Activated CD8-positive, alpha-beta memory T cell treated with anti-CD3 and anti-CD28 coated beads, Interleukin-2, amount 50 U/mL, for 48 hours (primary cell): ENCODE measurements at regions not wholly inside any gene's neighbourhood (a gene's known extent, or its start where the extent isn't known, plus 50 kb on each side); places are given as distances from the start of the nearest gene placed in this dataset.
"Not testable (repeated sequence)": the region's sequence is repeated elsewhere in the genome, so short reads cannot be mapped to it uniquely, and the experiment has no call there.

ENCODE experiments used
- DNase-seq: peaks from one replicate; pipeline ENCODE4 v3.0.0-alpha.2; 2020

DNA sequence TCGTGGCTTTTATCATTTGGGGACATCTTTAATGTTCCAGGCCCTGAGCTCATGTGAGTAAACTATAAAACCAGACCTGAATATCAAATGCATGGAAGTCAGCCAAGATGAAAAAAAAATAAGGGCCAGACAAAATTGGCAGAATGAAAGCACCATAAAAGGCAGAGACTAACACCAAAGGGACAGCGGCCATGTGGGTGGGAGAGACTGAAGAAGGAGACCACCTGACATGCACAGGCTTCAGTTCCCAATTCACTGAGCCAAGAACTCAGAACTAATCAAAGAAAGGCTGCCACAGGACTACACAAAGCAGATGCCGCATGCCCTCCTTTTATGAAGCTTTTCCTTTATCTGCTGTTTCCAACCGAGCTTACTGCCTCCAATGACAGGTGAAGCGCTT, 267.1 kb downstream of the RAD51AP2 start:
- DNase-seq, result no peak

DNA sequence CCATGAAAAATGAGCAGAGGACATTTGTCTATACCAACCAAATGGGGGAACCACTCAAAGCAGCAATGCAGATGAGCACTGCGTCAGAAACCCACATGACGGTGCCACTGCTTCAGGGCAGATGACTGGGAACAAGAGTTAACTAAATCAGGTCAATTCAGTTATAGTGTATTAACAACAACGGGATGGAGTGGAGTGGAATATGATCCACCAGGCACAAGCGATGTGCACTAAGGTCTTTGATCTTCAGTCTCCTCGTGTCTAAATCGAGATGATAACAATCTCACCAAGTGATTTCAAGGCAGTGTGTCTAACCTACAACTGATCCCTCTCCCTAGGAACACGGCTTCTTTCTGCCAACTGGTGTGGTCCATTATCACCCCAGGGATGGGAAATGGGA, 269.0 kb downstream of the RAD51AP2 start:
- DNase-seq, result no peak

DNA sequence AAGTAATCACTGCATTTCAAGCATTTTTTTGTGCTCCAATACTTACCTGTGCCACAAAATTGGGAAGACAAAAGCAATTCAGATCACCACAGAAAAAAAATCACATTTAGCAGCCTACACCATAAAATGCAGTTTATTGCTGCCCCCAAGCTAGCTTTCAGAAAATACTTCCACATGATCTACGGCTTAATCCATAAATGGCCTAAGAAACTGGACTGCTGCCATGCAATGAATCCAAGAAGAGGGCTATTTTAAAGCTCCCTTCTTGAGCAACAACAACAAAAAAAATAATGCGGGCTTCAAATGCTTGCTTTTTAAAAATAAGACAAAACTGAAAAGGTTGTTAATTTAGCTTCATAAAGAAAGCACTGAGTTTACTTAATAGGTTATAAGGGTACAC, 272.3 kb downstream of the RAD51AP2 start:
- no peak for DNase-seq

DNA sequence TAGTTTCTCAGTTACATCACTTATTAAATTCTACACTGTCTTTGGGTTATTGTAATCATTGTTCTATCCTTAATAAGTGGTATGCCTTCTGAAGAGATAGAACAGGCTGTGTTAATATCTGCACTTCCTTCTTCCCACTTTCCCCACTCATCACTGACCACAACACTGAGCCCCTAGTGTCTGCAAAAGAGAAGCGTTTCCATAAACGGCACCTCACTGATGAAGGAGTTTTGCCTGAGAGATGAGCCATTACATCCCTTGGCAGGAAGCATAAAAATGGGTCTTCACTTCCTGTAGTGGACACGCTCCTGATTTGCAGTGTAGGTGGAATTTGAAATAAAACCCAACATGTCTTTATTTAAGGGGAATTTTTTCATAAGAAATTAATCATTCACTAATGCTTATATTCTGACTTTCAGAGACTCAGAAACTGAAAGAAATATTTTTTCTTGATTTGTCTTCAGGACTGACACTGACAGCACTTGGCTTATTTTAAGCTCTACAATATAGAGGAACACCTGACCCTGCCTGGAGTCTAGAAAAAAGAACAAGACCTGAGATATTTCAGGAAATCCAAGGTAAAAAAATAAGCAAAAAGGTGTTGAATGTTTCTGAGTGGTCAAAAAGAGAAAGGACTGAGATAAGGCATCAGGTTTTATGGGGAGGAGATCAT, 275.3 kb downstream of the RAD51AP2 start:
- no peak for DNase-seq

DNA sequence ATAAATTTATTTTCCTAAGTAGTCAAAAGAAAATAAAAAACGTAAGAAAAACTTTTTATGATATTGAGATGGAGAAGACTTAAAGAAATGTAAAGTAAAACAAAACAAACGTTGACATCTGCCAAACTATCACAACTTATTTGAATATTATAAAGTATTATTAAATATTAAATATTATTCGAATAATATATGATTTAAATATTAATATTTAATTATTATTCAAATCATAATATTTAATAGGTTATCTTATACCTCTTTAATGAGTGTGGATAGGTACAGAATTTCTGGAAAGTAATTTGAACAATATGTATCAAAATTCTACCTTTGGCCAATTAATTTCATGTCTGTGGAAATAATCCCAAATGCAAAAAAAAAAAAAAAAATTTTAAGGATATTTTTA, 278.7 kb downstream of the RAD51AP2 start:
- no peak for DNase-seq

DNA sequence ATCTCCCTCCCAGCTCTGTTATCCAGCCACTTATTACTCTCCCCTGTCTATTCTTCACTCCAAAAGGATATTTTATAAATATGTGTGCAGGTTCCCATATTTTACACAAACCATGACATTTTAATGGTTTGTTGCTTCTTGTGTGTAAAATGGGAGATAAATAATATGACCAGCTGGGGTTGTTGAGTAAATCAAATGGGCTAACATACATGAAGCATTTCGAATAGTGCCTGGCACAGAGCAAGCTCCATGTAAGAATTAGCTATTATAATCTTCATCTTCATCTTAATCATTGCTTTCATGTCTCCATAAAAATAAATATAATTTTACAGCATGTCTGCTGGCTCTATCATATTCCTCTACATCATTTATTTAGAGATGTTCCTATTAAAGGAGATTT, 283.1 kb downstream of the RAD51AP2 start:
- no peak for DNase-seq

DNA sequence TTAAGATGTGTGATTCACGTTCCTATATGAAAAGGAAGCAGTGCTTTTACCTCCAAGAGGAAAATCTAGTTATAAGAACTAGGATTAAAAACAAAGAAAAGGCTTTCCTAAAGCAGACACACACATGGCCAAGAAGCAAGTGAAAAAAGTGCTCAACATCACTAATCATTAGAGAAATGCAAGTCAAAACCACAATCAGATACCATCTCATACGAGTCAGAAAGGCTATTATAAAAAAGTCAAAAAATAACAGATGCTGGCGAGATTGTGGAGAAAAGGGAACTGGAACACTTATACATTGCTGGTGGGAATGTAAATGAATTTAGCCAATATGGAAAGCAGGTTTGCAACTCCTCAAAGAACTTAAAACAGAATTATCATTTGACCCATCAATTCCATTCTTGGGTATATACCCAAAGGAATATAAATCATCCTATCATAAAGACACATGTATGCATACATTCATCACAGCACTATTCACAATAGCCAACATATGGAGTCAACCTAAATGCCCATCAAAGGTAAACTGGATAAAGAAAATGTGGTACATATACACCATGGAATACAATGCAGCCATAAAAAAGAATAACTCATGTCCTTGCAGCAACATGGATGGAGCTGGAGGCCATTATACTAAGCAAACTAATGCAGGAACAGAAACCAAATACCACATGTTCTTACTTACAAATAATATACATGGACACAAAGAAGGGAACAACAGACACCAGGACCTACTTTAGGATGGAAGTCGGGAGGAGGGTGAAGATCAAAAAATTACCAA, 285.3 kb downstream of the RAD51AP2 start:
- DNase-seq, result no peak

DNA sequence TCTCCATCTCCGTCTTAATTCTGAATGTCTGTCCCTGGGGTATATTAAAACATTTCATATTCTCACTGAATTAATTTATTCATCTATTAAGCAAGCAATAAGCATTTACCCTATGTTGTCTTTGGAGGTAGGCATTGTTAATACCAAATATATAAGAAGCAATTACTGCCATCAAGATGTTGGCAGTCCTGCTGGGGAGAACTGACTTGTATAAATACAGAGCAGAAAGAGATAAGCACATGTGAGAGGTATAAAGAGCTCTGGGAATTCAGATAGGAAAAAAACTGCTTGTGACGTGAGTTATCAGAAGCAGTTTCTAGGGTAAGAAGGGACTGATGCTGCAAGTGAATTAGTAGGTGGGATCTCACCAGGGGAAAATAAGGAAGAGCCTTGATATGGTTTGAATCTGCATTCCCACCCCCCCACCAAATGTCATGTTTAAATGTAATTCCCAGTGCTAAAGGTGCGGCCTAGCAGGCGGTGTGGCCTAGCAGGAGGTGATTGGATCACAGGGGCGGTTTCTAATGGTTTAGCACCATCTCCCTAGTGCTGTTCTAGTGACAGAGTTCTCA, 286.8 kb downstream of the RAD51AP2 start:
- DNase-seq, result no peak

DNA sequence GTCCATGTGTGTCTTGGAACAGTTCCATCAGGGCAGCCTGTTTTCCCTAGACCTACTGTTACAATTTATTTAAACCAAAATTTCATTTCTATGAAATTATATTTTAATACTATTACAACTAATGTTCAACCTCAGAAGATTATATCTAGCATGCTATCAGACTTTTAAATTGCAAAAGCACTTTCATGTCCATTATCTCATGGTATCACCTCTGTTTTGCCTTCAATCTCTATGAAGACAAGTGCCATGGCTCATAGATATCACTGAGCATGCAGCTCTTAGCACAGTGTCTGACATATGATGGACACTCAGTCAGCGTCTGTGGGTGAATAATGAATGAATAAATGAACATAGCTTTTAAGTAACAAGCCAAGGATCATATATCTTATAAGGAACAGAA, 288.8 kb downstream of the RAD51AP2 start:
- no peak for DNase-seq

DNA sequence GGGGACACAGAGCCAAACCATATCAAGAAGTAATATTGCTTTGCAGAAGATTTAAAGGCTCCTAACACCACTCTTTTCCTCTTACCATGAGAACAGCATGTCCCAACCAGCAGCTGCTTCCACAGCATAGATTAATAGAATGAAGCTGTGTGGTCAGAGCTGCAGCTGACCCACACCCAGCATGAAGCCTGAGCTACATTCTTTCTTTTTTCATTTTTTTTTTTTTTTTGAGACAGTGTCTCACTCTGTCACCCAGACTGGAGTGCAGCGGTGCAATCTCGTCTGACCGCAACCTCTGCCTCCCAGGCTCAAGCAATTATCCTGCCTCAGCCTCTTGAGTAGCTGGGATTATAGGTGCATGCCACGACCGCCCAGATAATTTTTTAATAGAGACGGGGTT, 289.8 kb downstream of the RAD51AP2 start:
- DNase-seq, result no peak

DNA sequence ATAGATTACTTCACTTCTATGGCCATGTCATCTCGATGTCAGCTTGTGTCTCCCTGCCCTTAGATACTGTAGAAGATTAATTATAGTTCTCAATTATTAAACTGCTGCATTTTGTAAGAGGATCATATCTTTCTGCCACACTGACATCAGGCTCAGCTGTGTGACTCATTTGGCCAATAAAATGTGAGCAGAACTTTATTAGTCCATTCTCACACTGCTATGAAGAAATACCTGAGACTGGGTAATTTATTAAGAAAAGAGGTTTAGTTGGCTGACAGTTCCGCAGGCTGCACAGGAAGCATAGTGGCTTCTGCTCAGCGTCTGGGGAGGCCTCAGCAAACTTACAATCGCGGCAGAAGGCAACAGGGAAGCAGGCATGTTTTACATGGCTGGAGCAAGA, 290.4 kb downstream of the RAD51AP2 start:
- no peak for DNase-seq

DNA sequence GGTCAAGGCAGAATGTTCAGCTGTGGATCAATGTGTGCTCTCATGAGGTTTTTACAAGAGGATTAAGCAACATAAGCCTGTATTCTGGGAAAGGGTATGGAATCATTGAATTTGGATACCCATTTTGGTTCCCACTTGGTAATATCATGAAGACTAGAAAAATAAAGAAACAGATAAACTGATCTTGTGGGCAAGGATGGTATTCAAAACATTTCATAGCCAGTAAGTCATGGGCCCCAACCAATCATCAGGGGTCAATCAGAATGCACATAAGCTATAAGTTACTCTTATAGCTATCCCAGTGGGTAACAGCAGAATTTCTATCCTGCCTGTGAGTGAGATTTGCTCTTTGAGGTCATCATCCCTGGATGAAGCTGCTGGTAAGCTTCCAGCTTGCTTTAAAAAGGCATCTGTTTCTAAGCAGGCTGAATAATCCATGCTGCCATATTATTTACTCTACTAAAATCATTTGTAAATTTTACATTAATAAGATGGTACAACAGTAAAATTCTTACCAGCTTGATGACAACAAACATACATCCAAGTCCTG, 291.2 kb downstream of the RAD51AP2 start:
- no peak for DNase-seq

DNA sequence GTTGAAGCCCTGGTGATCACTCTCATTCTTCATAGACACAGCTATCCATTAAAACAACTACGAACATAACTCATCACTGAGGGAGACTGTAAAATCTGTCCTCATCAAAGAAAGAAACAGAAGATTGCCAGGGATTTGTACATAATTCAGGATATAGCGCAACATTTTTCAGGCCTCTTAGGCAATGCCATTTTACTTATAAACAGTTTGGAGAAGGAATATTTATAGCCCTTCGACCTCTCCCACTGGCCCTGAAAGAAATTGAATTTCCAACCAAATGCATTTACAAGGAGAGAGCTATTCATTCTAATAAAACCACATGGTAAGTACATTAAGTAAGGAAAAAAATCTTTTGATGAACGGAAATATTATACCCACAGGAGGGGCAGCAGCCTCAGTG, 295.0 kb downstream of the RAD51AP2 start:
- DNase-seq, result no peak

DNA sequence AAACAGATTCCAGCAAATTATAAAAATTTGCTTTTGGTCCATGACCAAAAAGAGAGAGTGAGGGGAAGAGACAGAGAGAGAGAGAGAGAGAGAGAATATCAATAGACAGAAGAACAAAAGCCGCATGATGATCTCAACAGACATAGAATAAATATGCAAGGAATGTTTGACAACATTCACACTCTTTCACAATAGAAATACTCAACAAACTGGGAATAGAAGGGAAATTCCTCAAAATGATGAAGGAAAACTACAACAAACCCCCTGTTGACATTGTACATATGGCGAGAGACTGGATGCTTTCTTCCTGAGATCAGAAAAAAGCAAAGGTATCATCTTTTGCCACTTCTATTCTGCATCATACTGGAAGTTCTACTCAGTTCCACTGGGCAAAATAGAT, 309.7 kb downstream of the RAD51AP2 start:
- no peak for DNase-seq

DNA sequence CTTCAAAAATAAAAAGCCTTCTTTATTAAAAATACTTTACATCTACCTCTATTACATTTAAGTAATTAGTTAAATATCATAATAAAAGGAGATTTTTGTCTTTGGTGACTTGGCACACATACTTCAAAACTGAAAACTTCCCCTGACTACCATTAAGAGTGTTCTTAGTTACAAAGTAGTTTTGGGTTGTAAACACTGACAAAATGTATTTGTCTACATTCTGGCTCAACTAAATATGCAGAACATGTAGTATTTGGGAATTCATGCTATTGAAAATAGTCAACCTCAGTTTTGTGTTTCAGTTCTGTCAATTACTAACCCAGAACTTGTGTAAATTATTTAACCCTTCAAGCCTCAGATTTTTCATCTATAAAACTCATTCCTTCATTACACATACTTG, 311.5 kb downstream of the RAD51AP2 start:
- no peak for DNase-seq

DNA sequence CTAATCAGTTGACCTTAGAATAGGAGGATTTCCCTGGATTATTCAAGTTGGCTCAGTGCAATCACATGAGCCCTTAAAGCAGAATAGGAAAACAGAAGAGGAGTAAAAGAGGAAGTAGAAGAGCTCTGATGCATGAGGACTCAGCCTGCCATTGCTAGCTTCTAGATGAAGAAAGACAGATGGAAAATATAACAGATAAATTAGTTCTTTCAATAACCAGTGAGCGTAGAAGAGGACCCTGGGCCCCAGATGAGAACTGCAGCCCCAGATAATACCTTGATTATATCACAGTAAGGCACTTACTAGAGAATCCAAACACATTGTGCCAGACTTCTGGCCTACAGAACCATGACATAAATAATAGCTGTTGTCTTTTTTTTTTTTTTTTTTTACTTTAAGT, 314.0 kb downstream of the RAD51AP2 start:
- not testable (repeated sequence) for DNase-seq

DNA sequence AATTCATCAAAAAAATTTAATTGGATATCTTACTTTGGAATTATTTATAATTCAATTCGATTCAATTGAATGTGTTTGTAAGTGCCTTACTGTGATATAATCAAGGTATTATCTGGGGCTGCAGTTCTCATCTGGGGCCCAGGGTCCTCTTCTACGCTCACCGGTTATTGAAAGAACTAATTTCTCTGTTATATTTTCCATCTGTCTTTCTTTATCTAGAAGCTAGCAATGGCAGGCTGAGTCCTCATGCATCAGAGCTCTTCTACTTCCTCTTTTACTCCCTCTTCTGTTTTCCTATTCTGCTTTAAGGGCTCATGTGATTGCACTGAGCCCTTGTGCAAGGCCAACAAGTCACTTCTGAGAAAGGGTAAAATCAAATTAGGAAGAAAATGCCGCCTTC, 315.6 kb downstream of the RAD51AP2 start:
- not testable (repeated sequence) for DNase-seq

DNA sequence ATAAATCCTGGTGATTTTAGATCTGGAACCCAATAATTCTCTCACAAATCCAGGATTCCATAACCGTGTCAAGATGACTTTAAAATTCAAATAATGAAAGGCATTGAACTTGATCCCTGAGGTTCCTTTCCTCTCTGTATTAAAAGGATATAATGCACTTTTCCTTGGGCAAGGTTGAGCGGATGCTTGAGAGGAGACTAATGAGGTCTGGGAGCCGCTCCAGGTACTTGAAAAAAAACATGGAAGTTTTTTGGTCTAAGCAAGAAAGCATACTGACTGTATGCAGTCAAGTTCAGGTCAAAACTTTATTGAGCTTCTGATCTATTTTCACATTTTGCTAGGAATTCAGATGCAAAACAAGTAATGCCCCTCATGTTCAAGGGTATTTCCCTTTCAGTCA, 318.5 kb downstream of the RAD51AP2 start:
- DNase-seq, result no peak

DNA sequence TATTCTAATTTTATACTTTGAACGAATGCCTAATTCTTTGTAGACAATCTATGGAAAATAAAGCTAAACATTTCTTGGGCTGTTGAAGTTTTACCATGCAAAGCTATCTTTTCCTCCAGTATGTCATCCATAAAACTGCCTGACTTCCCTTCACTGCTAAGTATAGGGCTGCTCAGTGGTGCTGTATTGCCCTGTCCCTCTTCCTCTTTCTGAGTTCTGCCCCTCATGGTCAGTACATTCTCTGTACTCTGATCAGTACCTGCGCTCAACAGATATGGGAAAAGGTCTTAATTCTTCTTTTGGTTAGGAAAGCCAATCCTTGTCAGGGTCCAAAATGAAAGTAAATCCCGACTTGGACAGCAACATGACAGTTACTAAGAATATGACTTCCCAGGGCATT, 321.9 kb downstream of the RAD51AP2 start:
- no peak for DNase-seq

DNA sequence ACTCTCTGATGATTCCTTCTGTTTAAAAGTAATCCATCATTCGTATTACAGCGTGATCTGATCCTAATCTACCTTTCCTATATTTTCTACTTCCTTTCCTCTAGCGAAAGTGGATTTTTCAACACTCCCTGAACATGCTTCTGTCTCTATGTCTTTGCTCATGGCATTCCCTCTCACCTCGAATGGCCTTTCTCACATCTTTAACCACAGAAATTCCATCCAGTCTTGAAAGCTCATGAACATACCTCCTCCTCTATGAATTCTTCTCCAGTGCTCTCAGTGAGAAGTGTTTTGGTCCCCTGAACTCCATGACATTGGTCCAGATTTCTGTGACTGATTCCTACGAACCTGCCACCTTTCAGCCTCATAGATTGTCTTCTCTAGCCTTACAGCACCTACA, 323.2 kb downstream of the RAD51AP2 start:
- no peak for DNase-seq

DNA sequence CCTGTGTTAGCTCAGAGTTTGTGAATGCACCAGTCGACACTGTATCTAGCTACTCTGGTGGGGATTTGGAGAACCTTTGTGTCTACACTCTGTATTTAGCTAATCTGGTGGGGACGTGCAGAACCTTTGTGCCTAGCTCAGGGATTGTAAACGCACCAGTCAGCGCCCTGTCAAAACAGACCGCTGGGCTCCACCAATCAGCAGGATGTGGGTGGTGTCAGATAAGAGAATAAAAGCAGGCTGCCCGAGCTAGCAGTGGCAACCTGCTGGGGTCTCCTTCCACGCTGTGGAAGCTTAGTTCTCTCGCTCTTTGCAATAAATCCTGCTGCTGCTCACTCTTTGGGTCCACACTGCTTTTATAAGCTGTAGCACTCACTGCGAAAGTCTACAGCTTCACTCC, 324.2 kb downstream of the RAD51AP2 start:
- no peak for DNase-seq

DNA sequence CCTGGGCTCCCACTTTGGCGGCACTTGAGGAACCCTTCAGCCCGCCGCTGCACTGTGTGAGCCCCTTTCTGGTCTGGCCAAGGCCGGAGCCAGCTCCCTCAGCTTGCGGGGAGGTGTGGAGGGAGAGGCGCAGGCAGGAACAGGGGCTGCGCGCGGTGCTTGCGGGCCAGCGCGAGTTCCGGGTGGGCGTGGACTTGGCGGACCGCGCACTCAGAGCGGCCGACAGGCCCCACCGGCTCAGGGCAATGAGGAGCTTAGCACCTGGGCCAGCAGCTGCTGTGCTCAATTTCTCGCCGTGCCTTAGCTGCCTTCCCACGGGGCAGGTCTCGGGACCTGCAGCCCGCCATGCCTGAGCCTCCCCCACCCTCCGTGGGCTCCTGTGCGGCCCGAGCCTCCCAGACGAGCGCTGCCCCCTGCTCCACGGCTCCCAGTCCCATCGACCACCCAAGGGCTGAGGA, 324.8 kb downstream of the RAD51AP2 start:
- DNase-seq, result not testable (repeated sequence)

DNA sequence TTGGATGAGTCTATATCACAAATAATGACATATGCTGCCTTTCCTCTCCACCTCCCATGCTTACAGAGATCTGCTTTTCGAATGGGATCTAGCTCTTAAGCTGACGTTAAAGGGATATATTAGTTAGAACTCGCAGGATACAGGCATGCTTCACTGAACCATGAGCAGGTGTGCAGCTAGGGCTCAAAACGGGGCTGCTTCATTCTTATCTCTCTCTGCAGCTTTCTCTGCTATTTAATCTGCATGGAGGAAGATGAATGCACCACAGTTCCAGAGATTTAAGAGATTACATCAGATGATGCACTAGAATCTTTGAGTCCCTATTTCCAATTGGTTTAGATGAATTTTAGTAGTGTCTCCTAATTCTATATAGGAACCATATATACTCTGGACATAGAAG, 327.0 kb downstream of the RAD51AP2 start:
- DNase-seq, result no peak

DNA sequence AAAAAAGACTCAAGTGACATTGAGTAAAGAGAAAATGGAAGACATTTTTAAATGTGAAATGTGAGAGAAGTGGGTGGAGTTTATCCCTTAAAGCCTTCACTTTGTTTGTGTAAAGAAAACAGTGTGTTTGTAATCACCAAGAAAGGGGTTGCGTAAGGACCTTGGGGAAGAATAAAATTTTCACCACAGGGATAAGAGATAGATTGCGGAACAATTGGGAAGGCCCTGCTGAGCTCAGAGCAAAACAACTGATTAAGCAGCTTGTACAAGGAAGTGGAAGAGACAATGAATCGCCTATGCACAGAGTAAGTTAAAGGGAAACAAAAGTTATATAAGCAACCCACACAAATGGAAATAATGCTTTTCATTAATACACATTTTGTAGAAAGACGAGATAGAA, 327.7 kb downstream of the RAD51AP2 start:
- DNase-seq, result no peak
